ENCODE measurements at regions not wholly inside any gene's neighbourhood (a gene's known extent, or its start where the extent isn't known, plus 50 kb on each side); places are given as distances from the start of the nearest gene placed in this dataset.
"Not testable (repeated sequence)": the region's sequence is repeated elsewhere in the genome, so short reads cannot be mapped to it uniquely, and the experiment has no call there.

- DNase-seq: no peak
- CTCF ChIA-PET: no interaction called here
- no peak overlapping the region for H3K4me3 Mint-ChIP-seq
- no peaks in the 10 kb centered on the region for H3K36me3 Mint-ChIP-seq (ENCODE audit: low read depth)
- no peaks in the 10 kb centered on the region for H3K9me3 Mint-ChIP-seq
- H3K27me3 Mint-ChIP-seq: no peaks in the 10 kb centered on the region
- H3K27ac Mint-ChIP-seq: no peak overlapping the region
- POLR2A ChIA-PET: no interaction called here
- no peaks in the 10 kb centered on the region for H3K4me1 Mint-ChIP-seq
Observed at GRCh38 chr4:124092101-124092500, 620.4 kb downstream of the ANKRD50 start.

- CTCF ChIA-PET: no interaction called here
- no peak overlapping the region for H3K27ac Mint-ChIP-seq
- POLR2A ChIA-PET: no interaction called here
- H3K9me3 Mint-ChIP-seq: no peaks in the 10 kb centered on the region
- DNase-seq: no peak
- H3K36me3 Mint-ChIP-seq (ENCODE audit: low read depth): no peaks in the 10 kb centered on the region
- H3K4me3 Mint-ChIP-seq: no peak overlapping the region
- no peaks in the 10 kb centered on the region for H3K27me3 Mint-ChIP-seq
- no peaks in the 10 kb centered on the region for H3K4me1 Mint-ChIP-seq
Observed at GRCh38 chr4:124092541-124092984, 620.0 kb downstream of the ANKRD50 start.

GRCh38 chr4:124095621-124096020 is 616.9 kb downstream of the ANKRD50 start:
- no peaks in the 10 kb centered on the region for H3K27me3 Mint-ChIP-seq
- POLR2A ChIA-PET: no interaction called here
- H3K36me3 Mint-ChIP-seq (ENCODE audit: low read depth): no peaks in the 10 kb centered on the region
- H3K27ac Mint-ChIP-seq: no peak overlapping the region
- no peak overlapping the region for H3K4me3 Mint-ChIP-seq
- H3K9me3 Mint-ChIP-seq: no peaks in the 10 kb centered on the region
- H3K4me1 Mint-ChIP-seq: no peaks in the 10 kb centered on the region
- DNase-seq: no peak
- CTCF ChIA-PET: no interaction called here

GRCh38 chr4:124096290-124096689 is 616.2 kb downstream of the ANKRD50 start:
- no peak overlapping the region for H3K4me3 Mint-ChIP-seq
- no peak for DNase-seq
- POLR2A ChIA-PET: no interaction called here
- H3K27ac Mint-ChIP-seq: no peak overlapping the region
- H3K27me3 Mint-ChIP-seq: no peaks in the 10 kb centered on the region
- no peaks in the 10 kb centered on the region for H3K4me1 Mint-ChIP-seq
- no peaks in the 10 kb centered on the region for H3K36me3 Mint-ChIP-seq (ENCODE audit: low read depth)
- CTCF ChIA-PET: no interaction called here
- no peaks in the 10 kb centered on the region for H3K9me3 Mint-ChIP-seq

- no peaks in the 10 kb centered on the region for H3K36me3 Mint-ChIP-seq (ENCODE audit: low read depth)
- ChIA-PET CTCF (no interaction called here), POLR2A (no interaction called here)
- H3K4me1 Mint-ChIP-seq: no peaks in the 10 kb centered on the region
- H3K27me3 Mint-ChIP-seq: no peaks in the 10 kb centered on the region
- no peaks in the 10 kb centered on the region for H3K9me3 Mint-ChIP-seq
- no peak for DNase-seq
- H3K27ac Mint-ChIP-seq: no peak overlapping the region
- H3K4me3 Mint-ChIP-seq: no peak overlapping the region
Observed at GRCh38 chr4:124097447-124097846, 615.1 kb downstream of the ANKRD50 start.

- no peaks in the 10 kb centered on the region for H3K36me3 Mint-ChIP-seq (ENCODE audit: low read depth)
- no peaks in the 10 kb centered on the region for H3K27me3 Mint-ChIP-seq
- CTCF ChIA-PET: no interaction called here
- H3K27ac Mint-ChIP-seq: no peak overlapping the region
- H3K9me3 Mint-ChIP-seq: peaks cover 2% of the 10 kb centered on the region
- no peak overlapping the region for H3K4me3 Mint-ChIP-seq
- DNase-seq: no peak
- POLR2A ChIA-PET: no interaction called here
- H3K4me1 Mint-ChIP-seq: no peaks in the 10 kb centered on the region
Observed at GRCh38 chr4:124104101-124104500, 608.4 kb downstream of the ANKRD50 start.

GRCh38 chr4:124104628-124105027 is 607.9 kb downstream of the ANKRD50 start:
- no peaks in the 10 kb centered on the region for H3K4me1 Mint-ChIP-seq
- CTCF ChIA-PET: no interaction called here
- no peak overlapping the region for H3K4me3 Mint-ChIP-seq
- H3K27me3 Mint-ChIP-seq: no peaks in the 10 kb centered on the region
- DNase-seq: no peak
- POLR2A ChIA-PET: no interaction called here
- H3K36me3 Mint-ChIP-seq (ENCODE audit: low read depth): no peaks in the 10 kb centered on the region
- H3K27ac Mint-ChIP-seq: no peak overlapping the region
- peaks cover 2% of the 10 kb centered on the region for H3K9me3 Mint-ChIP-seq

GRCh38 chr4:124105212-124105611 is 607.3 kb downstream of the ANKRD50 start:
- no peaks in the 10 kb centered on the region for H3K4me1 Mint-ChIP-seq
- ChIA-PET CTCF (no interaction called here), POLR2A (no interaction called here)
- no peaks in the 10 kb centered on the region for H3K27me3 Mint-ChIP-seq
- H3K4me3 Mint-ChIP-seq: no peak overlapping the region
- H3K9me3 Mint-ChIP-seq: peaks cover 2% of the 10 kb centered on the region
- no peaks in the 10 kb centered on the region for H3K36me3 Mint-ChIP-seq (ENCODE audit: low read depth)
- no peak for DNase-seq
- no peak overlapping the region for H3K27ac Mint-ChIP-seq

- H3K4me3 Mint-ChIP-seq: no peak overlapping the region
Observed at GRCh38 chr4:124111411-124111810, 601.1 kb downstream of the ANKRD50 start.

GRCh38 chr4:124111922-124112321 is 600.6 kb downstream of the ANKRD50 start:
- Mint-ChIP-seq H3K36me3 (ENCODE audit: low read depth) (no peaks in the 10 kb centered on the region), H3K9me3 (no peaks in the 10 kb centered on the region), H3K4me3 (no peak overlapping the region), H3K27me3 (no peaks in the 10 kb centered on the region), H3K27ac (no peak overlapping the region), H3K4me1 (no peaks in the 10 kb centered on the region)
- DNase-seq: no peak
- ChIA-PET CTCF (no interaction called here), POLR2A (no interaction called here)

More at GRCh38 chr4:124111411-124111810, 601.1 kb downstream of the ANKRD50 start:
- Mint-ChIP-seq H3K4me1 (no peaks in the 10 kb centered on the region), H3K9me3 (no peaks in the 10 kb centered on the region), H3K27me3 (no peaks in the 10 kb centered on the region), H3K36me3 (ENCODE audit: low read depth) (no peaks in the 10 kb centered on the region), H3K27ac (no peak overlapping the region)
- POLR2A ChIA-PET: no interaction called here
- CTCF ChIA-PET: no interaction called here
- DNase-seq: no peak

- POLR2A ChIA-PET: no interaction called here
- Mint-ChIP-seq H3K4me1 (no peaks in the 10 kb centered on the region), H3K27me3 (no peaks in the 10 kb centered on the region), H3K36me3 (ENCODE audit: low read depth) (no peaks in the 10 kb centered on the region), H3K27ac (no peak overlapping the region), H3K9me3 (no peaks in the 10 kb centered on the region), H3K4me3 (no peak overlapping the region)
- DNase-seq: no peak
- CTCF ChIA-PET: no interaction called here
Observed at GRCh38 chr4:124118061-124118460, 594.5 kb downstream of the ANKRD50 start.

- no peak for DNase-seq
- no peaks in the 10 kb centered on the region for H3K27me3 Mint-ChIP-seq
- H3K36me3 Mint-ChIP-seq (ENCODE audit: low read depth): no peaks in the 10 kb centered on the region
- no peaks in the 10 kb centered on the region for H3K4me1 Mint-ChIP-seq
- H3K9me3 Mint-ChIP-seq: no peaks in the 10 kb centered on the region
- H3K27ac Mint-ChIP-seq: no peak overlapping the region
- ChIA-PET CTCF (no interaction called here), POLR2A (no interaction called here)
- H3K4me3 Mint-ChIP-seq: no peak overlapping the region
Observed at GRCh38 chr4:124121461-124121971, 591.0 kb downstream of the ANKRD50 start.

- no peak for DNase-seq
- Mint-ChIP-seq H3K4me3 (no peak overlapping the region), H3K27me3 (no peaks in the 10 kb centered on the region), H3K4me1 (no peaks in the 10 kb centered on the region), H3K9me3 (no peaks in the 10 kb centered on the region), H3K27ac (no peak overlapping the region), H3K36me3 (ENCODE audit: low read depth) (no peaks in the 10 kb centered on the region)
- CTCF ChIA-PET: no interaction called here
- POLR2A ChIA-PET: no interaction called here
Observed at GRCh38 chr4:124123181-124123580, 589.4 kb downstream of the ANKRD50 start.

GRCh38 chr4:124123721-124124120 is 588.8 kb downstream of the ANKRD50 start:
- H3K9me3 Mint-ChIP-seq: peaks cover 3% of the 10 kb centered on the region
- no peak overlapping the region for H3K27ac Mint-ChIP-seq
- H3K36me3 Mint-ChIP-seq (ENCODE audit: low read depth): no peaks in the 10 kb centered on the region
- DNase-seq: no peak
- no peaks in the 10 kb centered on the region for H3K4me1 Mint-ChIP-seq
- no peaks in the 10 kb centered on the region for H3K27me3 Mint-ChIP-seq
- ChIA-PET CTCF (no interaction called here), POLR2A (no interaction called here)
- H3K4me3 Mint-ChIP-seq: no peak overlapping the region

- H3K27me3 Mint-ChIP-seq; H3K27ac Mint-ChIP-seq; POLR2A ChIA-PET; H3K4me1 Mint-ChIP-seq; H3K4me3 Mint-ChIP-seq; DNase-seq; H3K36me3 Mint-ChIP-seq (ENCODE audit: low read depth); CTCF ChIA-PET: not testable (repeated sequence)
- H3K9me3 Mint-ChIP-seq: peaks cover 11% of the 10 kb centered on the region
Observed at GRCh38 chr4:124131324-124131723, 581.2 kb downstream of the ANKRD50 start.
